Fibroblast of skin of right quadriceps (primary cell): ENCODE measurements at regions not wholly inside any gene's neighbourhood (a gene's known extent, or its start where the extent isn't known, plus 50 kb on each side); places are given as distances from the start of the nearest gene placed in this dataset.
A peak's percentile ranks its signal among the peaks of the same experiment; 100 is the strongest.
"Not testable (repeated sequence)": the region's sequence is repeated elsewhere in the genome, so short reads cannot be mapped to it uniquely, and the experiment has no call there.

Source experiments
- DNase-seq: peaks from one replicate; pipeline ENCODE4 v3.0.0-alpha.2; 2013

DNA sequence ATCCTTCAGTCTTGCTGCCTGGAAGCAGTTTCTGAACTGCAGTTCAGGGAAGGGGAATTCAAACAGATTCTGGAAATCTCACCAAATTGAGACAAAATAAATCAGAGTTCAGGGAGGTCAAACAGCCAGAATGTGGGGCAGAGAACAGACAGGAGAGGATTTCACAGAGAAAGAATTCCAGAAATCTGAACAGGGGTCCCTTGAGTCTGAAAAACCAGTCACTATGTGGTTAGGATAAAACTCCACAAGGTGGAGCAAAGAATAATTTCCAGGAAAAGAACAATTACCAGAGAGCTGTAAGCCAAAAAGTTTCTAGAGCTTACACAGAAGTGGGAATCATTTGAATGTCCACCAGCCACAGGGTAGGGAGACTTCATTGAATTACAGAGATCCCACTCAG is 84.7 kb downstream of the URB2 start:
- peak; percentile 55 for DNase-seq

- no peak for DNase-seq
Measured at GRCh38 chr1:229714306-229714705, 88.3 kb downstream of the URB2 start.

- DNase-seq, result peak; percentile 6
Measured at GRCh38 chr1:229714964-229715603, 89.0 kb downstream of the URB2 start.

- peak; percentile 35 for DNase-seq
Measured at GRCh38 chr1:229716069-229716468, 90.0 kb downstream of the URB2 start.

GRCh38 chr1:229716704-229717103 is 90.7 kb downstream of the URB2 start:
- DNase-seq, result no peak

GRCh38 chr1:229717786-229718576 is 91.9 kb downstream of the URB2 start:
- peak; percentile 10 for DNase-seq

DNA sequence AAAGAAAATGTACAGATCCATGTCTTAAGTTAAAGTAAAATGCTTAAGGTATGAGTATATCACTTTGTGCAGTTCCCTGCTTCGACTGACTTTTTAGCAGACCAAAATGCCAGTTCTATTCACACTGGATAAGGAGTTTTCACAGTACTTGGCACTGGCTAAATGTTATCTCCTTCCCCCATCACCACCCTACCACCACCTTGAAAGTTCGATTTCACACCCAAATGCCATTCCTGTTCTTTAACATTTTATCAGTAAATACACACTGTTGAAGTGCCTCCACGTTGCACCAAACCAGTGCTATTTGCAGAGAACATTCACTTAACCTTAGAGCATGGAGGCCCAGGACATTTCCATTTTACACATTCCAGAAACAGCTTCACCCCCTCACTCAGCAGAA is 100.0 kb downstream of the URB2 start:
- DNase-seq, result no peak

- no peak for DNase-seq
Measured at GRCh38 chr1:229729916-229730315, 103.9 kb downstream of the URB2 start.

DNA sequence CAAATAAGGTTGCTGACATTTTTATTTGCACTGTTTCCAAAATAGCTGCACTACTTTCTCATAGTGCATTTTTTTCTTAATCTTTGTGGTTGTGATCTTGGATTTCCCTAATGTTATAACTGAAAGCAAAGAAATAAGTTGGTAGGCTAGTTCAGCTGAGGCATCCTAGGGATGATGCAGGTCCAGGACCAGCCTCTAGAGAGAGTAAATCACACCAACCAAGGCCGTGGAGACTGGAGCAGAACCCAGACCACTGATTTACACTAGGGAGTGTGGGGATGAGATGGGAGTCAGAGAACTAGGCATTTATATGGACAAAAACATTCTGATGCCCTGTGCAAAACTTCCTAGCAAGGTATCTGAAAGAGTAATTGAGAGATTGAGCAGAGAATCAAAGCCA is 104.5 kb downstream of the URB2 start:
- DNase-seq, result no peak

DNA sequence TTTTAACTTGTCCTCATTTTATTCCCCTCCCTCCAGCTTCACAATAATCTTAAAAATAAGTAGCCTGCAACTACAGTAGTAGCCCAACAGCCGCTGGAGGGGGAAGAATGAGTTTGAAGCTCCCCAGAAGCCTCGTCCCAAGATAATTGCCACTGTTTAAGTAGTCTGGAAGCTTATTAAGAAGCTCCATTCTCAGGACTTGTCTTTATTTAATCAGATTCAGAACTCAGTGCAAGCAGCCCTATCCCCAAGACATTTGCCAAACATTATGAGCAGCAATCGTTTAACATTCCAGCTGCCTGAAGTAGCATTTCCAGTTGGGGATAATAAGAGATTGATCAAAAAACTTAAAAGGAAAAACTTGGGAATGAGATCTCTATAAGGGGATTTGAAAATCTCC is 106.0 kb downstream of the URB2 start:
- DNase-seq, result no peak

DNA sequence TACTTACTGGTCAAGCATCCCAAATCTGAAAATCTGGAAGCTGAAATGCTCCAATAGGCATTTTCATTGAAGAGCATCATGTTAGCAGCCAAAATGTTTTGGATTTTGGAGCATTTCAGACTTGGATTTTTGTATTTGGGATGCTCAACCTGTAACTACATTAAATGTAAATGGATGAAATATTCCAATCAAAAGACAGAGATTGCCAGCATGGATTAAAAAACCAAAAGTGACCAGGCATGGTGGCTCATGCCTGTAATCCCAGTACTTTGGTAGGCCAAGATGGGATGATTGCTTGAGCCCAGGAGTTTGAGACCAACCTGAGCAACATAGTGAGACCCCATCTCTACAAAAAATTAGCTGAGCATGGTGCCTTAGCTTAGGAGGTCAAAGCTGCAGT is 110.3 kb downstream of the URB2 start:
- no peak for DNase-seq

DNA sequence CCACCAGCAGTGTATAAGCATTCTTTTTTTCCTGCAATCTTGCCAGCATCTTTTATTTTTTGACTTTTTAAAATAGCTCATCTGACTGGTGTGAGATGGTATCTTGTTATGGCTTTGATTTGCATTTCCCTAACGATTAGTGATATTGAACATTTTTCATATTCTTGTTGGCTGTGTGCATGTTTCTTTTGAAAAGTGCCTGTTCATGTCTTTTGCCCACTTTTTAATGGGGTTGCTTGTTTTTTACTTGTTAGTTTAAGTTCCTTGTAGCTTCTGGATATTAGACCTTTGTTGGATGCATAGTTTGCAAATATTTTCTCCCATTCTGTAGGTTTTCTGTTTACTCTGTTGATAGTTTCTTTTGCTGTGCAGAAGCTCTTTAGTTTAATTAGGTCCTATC is 116.6 kb downstream of the URB2 start:
- not testable (repeated sequence) for DNase-seq

- DNase-seq, result no peak
Measured at GRCh38 chr1:229749992-229750391, 123.9 kb downstream of the URB2 start.

DNA sequence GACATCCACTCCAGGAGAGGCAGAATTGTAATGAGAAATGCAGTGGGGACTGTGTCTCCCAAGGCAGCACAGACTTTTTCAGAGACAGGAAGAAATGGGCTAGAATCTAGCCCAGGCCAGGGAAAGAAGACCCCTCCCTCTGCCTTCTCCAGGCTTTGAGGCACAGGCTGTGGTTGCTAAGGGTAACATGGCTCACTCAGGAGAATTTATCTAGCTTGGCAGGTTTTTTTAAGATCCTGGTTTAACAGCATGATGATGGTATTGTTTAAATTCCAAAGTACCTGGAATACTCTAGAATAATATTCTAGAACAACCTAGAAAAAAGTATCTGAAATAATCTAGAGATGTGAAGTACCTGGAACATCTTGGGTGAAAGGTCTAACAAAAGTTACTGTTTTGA is 125.6 kb downstream of the URB2 start:
- DNase-seq, result no peak

GRCh38 chr1:229752679-229753078 is 126.6 kb downstream of the URB2 start:
- no peak for DNase-seq

- no peak for DNase-seq
Measured at GRCh38 chr1:229753764-229754551, 127.9 kb downstream of the URB2 start.

DNA sequence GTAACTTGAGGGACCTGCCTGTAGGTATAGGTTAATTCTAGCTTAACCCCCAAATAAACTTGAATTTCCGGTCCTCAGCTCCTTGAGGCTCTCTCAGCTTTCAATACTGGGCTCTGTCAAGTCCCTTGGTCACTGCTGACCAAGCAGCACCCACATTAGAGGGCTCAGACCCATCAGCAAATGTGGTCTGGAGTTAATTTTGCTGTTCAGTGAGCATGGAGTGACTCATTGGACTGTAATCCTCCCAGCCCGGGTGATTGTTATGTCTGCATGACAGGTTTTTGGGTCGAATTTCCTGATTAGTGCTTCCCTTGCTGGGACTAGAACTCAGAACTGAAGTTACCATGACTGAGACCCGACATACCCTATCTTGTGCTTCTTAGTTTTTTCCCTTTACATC is 130.6 kb downstream of the URB2 start:
- DNase-seq, result peak; percentile 58

DNA sequence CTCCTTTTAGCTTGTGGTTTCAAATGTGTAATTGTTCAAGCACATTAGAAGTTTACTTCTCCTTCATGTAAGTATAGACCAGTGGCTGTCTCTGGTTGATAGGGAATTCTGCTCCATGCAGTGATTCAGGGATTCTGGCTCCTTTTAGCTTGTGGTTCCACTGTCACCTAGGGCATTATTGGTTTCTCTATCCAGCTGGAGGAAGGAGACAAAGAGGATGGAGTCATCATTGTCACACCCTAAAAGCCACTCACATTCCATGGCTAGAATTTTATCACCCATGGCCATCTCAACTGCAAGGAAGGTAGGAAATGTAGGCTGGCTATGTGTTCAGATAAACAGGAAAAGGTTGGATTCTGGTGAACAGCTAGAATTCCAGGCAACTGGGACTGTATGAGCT is 131.2 kb downstream of the URB2 start:
- peak; percentile 0 for DNase-seq

DNA sequence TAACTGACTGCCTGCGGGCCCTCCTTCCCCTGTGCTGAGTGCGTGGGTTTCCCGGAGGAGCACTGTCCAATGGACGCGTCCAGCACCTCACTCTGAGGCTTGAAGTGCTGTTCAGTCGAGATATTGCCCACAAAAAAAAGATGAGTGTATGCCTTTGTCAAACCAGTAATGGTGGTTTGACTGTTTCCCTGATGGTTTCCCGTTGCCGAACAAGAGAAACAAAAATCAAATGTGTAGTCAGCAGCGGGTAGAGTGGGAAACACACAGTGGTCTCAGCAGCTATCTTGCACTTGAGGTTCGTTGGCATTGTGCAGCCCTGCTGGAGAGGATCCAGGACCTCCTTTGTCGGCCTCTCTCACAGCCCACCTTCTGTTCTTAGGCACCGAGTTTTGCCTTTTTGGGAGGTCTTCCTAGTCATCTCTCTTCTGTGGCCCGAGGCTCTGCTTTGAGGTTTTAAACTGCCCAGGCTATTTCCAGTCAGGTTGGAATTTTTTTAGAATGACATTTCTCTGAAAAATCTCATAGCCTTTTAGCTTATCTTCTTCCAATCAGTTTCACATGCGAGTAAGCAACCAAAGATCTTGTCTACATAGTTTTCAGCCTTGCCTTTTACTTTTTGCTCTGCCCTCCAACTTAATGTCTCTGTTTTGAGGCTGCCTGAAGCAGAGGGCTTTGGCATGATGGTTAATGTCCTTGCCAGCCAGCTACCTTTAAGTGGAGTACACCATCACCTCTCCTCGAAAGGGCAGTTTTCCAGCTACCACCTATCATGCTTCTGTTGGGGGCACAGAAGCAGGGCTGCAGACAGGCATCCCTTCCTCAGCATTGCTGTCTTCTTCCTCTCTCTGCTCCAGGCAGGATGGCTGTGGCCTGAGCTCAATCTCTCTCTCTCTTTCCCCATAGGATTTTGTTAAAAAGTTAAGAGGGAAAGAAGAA is 132.3 kb downstream of the URB2 start:
- peak; percentile 43 for DNase-seq

- DNase-seq, result peak; percentile 70
Measured at GRCh38 chr1:229759037-229759435, 133.0 kb downstream of the URB2 start.

DNA sequence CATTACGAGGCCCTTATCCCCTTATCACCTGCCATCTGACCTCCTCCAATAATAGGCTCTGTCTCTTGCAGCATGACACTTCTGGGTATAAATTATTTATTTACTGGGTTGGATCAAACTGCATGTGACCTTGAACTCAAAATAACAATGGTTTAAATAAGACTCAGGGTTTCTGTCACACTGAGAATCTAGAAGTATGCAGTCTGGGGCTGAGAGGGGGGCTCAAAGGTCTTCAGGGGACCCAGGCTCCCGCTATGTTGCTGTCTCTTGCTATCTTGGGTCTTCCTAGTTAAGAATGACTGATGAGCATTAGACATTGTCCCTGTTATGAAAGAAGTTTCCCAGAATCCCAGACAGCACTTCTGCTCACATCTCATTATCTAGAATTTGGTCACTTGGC is 133.5 kb downstream of the URB2 start:
- no peak for DNase-seq

GRCh38 chr1:229760478-229760996 is 134.5 kb downstream of the URB2 start:
- DNase-seq, result no peak
